Right lobe of liver (tissue), 6 donors: ENCODE measurements at regions not wholly inside any gene's neighbourhood (a gene's known extent, or its start where the extent isn't known, plus 50 kb on each side); places are given as distances from the start of the nearest gene placed in this dataset.

Source experiments
- ATAC-seq, 4 donors: fragments of 200-7000 bp; cut with Tn5 transposase; one replicate each; pipeline ENCODE4 v1.9.1; 2020; ENCODE audit warnings: mild to moderate bottlenecking in 4 of 4, moderate library complexity in 4 of 4
- DNase-seq, 3 donors: peaks; one replicate each; pipeline ENCODE4 v3.0.0-alpha.2; 2020
- H3K27ac ChIP-seq, 3 donors: fragments of 200-600 bp; one replicate each; pipeline ENCODE4 v1.8.0; 2022
- H3K27me3 ChIP-seq, 2 donors: fragments of 200-600 bp; one replicate each; pipeline ENCODE4 v1.8.0; 2022
- H3K36me3 ChIP-seq, 4 donors: fragments of 200-600 bp; sonication (generic) in 1 of 4; one replicate each; pipeline versions ENCODE4 v1.5.1 to v1.8.0; 2017 to 2022; ENCODE audit warnings: control low read depth in 1 of 4
- H3K4me1 ChIP-seq, 4 donors: fragments of 200-600 bp; sonication (generic) in 1 of 4; one replicate each; pipeline versions ENCODE4 v1.5.1 to v1.8.0; 2017 to 2022; ENCODE audit warnings: control low read depth in 1 of 4
- H3K4me3 ChIP-seq, 3 donors: fragments of 200-600 bp; one replicate each; pipeline ENCODE4 v1.8.0; 2022
- H3K9me3 ChIP-seq, 4 donors: fragments of 200-600 bp; sonication (generic) in 1 of 4; one replicate each; pipeline versions ENCODE4 v1.5.1 to v1.8.0; 2017 to 2022; ENCODE audit warnings: control low read depth in 1 of 4
- POLR2A ChIP-seq: fragments of 450-650 bp; IDR thresholded peaks from one replicate; pipeline ENCODE4 v1.6.1; 2017; ENCODE audit warnings: antibody characterized with exemption, mild to moderate bottlenecking
- WGBS: methylation state at CpG from one replicate; pipeline ENCODE4 v1.1.6; 2018; ENCODE audit warnings: low coverage, low lambda C conversion rate; ENCODE audit not compliant: insufficient coverage; ENCODE audit errors: missing lambda C conversion rate; 5-methylcytosine and 5-hydroxymethylcytosine counted together
- intact Hi-C, 2 donors: fragments of 100-400 bp; cut with DNase I; formaldehyde crosslinking; loops; one replicate each; pipeline versions ENCODE4 v1.11.2 to v1.14.1; 2022
- TF ChIP-seq, protein P1 (sequence below), 4 donors: fragments of 200-600 bp in 3 of 4; fragments of 450-650 bp in 1 of 4; IDR thresholded peaks; one replicate each; pipeline versions ENCODE4 v1.5.1 to v1.8.0; 2016 to 2022; ENCODE audit warnings: antibody characterized with exemption in 4 of 4, mild to moderate bottlenecking in 2 of 4
- donor health status: DM: no; HTN: yes; CAD: no.
- donor health status: DM: no; HTN: no; CAD: no.
- donor health status: DM: no; HTN: no; CAD: no.
- donor health status: DM: no; HTN: yes; CAD: no.
- donor health status: DM: no; HTN: yes; CAD: no.

GRCh38 chr2:16515696-16516095 is 149.9 kb downstream of the CYRIA start:
- no peak for ATAC-seq
- no peak for DNase-seq
- no peaks in the 10 kb centered on the region for H3K27me3 ChIP-seq
- intact Hi-C loops, result no loop called here
- no peak overlapping the region for H3K27ac ChIP-seq
- H3K4me3 ChIP-seq, result no peak overlapping the region
- no peaks in the 10 kb centered on the region for H3K9me3 ChIP-seq
- WGBS, result 46% methylated on average over 3 of the region's 4 CpGs
- no peaks in the 10 kb centered on the region for H3K36me3 ChIP-seq
- TF ChIP-seq POLR2A, result no peak
- TF ChIP-seq, protein P1, sequence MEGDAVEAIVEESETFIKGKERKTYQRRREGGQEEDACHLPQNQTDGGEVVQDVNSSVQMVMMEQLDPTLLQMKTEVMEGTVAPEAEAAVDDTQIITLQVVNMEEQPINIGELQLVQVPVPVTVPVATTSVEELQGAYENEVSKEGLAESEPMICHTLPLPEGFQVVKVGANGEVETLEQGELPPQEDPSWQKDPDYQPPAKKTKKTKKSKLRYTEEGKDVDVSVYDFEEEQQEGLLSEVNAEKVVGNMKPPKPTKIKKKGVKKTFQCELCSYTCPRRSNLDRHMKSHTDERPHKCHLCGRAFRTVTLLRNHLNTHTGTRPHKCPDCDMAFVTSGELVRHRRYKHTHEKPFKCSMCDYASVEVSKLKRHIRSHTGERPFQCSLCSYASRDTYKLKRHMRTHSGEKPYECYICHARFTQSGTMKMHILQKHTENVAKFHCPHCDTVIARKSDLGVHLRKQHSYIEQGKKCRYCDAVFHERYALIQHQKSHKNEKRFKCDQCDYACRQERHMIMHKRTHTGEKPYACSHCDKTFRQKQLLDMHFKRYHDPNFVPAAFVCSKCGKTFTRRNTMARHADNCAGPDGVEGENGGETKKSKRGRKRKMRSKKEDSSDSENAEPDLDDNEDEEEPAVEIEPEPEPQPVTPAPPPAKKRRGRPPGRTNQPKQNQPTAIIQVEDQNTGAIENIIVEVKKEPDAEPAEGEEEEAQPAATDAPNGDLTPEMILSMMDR (IDR thresholded peaks at IDR 0.05), result no peak
- peaks cover 0 to 3% (median 0%) of the 10 kb centered on the region in 4 donors for H3K4me1 ChIP-seq

DNA sequence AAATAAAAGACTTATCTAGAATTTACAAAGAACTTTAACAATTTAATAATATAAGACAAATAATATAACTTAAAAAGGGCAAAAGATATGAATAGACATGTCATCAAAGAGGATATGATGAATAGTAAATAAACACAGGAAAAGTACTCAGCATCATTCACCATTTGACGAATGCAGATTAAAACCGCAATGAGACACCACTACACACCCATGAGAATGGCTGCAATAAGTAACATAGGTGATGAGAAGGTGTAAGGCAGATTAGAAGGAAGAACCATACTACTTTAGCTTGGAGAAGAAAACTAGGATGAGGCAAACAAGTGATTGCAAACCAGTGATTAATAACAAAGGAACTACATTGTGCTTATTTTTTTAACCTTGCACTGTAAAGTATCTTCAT is 152.0 kb downstream of the CYRIA start:
- WGBS, result 65% methylated on average over 2 of the region's 2 CpGs

DNA sequence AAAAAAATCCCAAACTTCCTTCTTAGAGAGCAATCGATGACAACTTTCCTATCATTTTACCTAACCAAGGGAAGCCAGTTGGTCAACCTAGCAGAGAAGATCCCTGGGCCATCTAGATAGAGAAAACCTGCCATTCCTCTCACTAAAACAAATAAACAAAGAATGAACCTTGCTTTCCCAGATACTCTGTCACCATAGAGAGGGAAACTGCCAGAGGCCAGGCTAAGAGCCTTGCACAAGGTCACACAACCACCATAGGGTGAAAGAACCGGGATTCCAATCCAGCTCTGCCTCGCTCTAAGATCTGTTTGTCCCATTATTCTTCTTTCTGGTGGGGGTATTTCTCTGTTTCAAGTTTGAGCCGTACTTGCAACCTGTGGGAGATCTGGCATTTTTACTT is 154.6 kb downstream of the CYRIA start:
- 65% methylated on average over 4 of the region's 4 CpGs for WGBS
- peak; percentile 36 to 64 (median 40) for ATAC-seq
- Histone ChIP-seq H3K4me1 (peaks cover 0 to 22% (median 1%) of the 10 kb centered on the region in 4 donors), H3K9me3 (no peaks in the 10 kb centered on the region), H3K4me3 (no peak overlapping the region), H3K27me3 (no peaks in the 10 kb centered on the region), H3K27ac (no peak overlapping the region), H3K36me3 (no peaks in the 10 kb centered on the region)
- TF ChIP-seq, protein P1 (IDR thresholded peaks at IDR 0.05), result no peak
- TF ChIP-seq POLR2A, result no peak
- intact Hi-C loops, result no loop called here
- DNase-seq, result no peak

More for the DNA sequence above, 152.0 kb downstream of the CYRIA start:
- H3K36me3 ChIP-seq, result no peaks in the 10 kb centered on the region
- H3K27me3 ChIP-seq, result no peaks in the 10 kb centered on the region
- no peak for DNase-seq
- no peak overlapping the region for H3K27ac ChIP-seq
- intact Hi-C loops, result no loop called here
- no peak for TF ChIP-seq POLR2A
- TF ChIP-seq, protein P1 (IDR thresholded peaks at IDR 0.05), result no peak
- H3K4me1 ChIP-seq, result peaks cover 0 to 5% (median 0%) of the 10 kb centered on the region in 4 donors
- H3K4me3 ChIP-seq, result no peak overlapping the region
- no peaks in the 10 kb centered on the region for H3K9me3 ChIP-seq
- ATAC-seq, result no peak

- Histone ChIP-seq H3K4me1 (peaks cover 0 to 31% (median 5%) of the 10 kb centered on the region in 4 donors), H3K4me3 (no peak overlapping the region), H3K36me3 (no peaks in the 10 kb centered on the region), H3K27ac (no peak overlapping the region), H3K27me3 (no peaks in the 10 kb centered on the region), H3K9me3 (no peaks in the 10 kb centered on the region)
- 88% methylated on average over 1 of the region's 3 CpGs for WGBS
- intact Hi-C loops, result loop anchor here (10.0 kb wide), 3 partner anchors 564 to 874 kb away; partner anchors contain the start of gene MYCN (in 1 of the 2)
- DNase-seq (no peak), ATAC-seq (no peak)
- no peak for TF ChIP-seq POLR2A
- TF ChIP-seq, protein P1 (IDR thresholded peaks at IDR 0.05), result no peak
Observed at GRCh38 chr2:16509042-16509441, 156.6 kb downstream of the CYRIA start.

GRCh38 chr2:16508490-16508851 is 157.2 kb downstream of the CYRIA start:
- H3K9me3 ChIP-seq, result no peaks in the 10 kb centered on the region
- intact Hi-C loops, result loop anchor here (10.0 kb wide), 3 partner anchors 564 to 874 kb away; partner anchors contain the start of gene MYCN (in 1 of the 2)
- WGBS, result 29% methylated on average over 5 of the region's 12 CpGs
- H3K27ac ChIP-seq, result no peak overlapping the region
- DNase-seq (no peak), ATAC-seq (no peak)
- no peaks in the 10 kb centered on the region for H3K27me3 ChIP-seq
- H3K36me3 ChIP-seq, result no peaks in the 10 kb centered on the region
- TF ChIP-seq, protein P1 (IDR thresholded peaks at IDR 0.05), result no peak
- peaks cover 0 to 31% (median 5%) of the 10 kb centered on the region in 4 donors for H3K4me1 ChIP-seq
- peak overlapping the region in 2 of 3 donors; percentile 41 to 55 for H3K4me3 ChIP-seq
